SK-N-MC (cell line): ENCODE measurements at regions not wholly inside any gene's neighbourhood (a gene's known extent, or its start where the extent isn't known, plus 50 kb on each side); places are given as distances from the start of the nearest gene placed in this dataset.

Source experiments
- EZH2 ChIP-seq: fragments of 200-600 bp; sonication (generic); IDR thresholded peaks from one replicate; pipeline ENCODE4 v1.6.1; 2017; ENCODE audit warnings: antibody characterized with exemption
- POLR2AphosphoS5 ChIP-seq: IDR thresholded peaks from 2 replicates; pipeline ENCODE4 v1.6.1; 2012; ENCODE audit warnings: mild to moderate bottlenecking, low read depth, low read length, borderline replicate concordance

- no peak for TF ChIP-seq EZH2
- no peak for TF ChIP-seq POLR2AphosphoS5
Observed at GRCh38 chr16:7792346-7792745, 459.7 kb downstream of the RBFOX1 start.
